ENCODE measurements at regions not wholly inside any gene's neighbourhood (a gene's known extent, or its start where the extent isn't known, plus 50 kb on each side); places are given as distances from the start of the nearest gene placed in this dataset.
"Not testable (repeated sequence)": the region's sequence is repeated elsewhere in the genome, so short reads cannot be mapped to it uniquely, and the experiment has no call there.

GRCh38 chr13:79898996-79899395, 418.0 kb downstream of the NDFIP2 start:
- Mint-ChIP-seq H3K4me3 (no peak overlapping the region), H3K27me3 (no peaks in the 10 kb centered on the region), H3K9me3 (peaks cover 0 to 1% (median 0%) of the 10 kb centered on the region in 3 donors), H3K27ac (no peak overlapping the region), H3K4me1 (peaks cover 0 to 2% (median 0%) of the 10 kb centered on the region in 3 donors), H3K36me3 (no peaks in the 10 kb centered on the region)

DNA sequence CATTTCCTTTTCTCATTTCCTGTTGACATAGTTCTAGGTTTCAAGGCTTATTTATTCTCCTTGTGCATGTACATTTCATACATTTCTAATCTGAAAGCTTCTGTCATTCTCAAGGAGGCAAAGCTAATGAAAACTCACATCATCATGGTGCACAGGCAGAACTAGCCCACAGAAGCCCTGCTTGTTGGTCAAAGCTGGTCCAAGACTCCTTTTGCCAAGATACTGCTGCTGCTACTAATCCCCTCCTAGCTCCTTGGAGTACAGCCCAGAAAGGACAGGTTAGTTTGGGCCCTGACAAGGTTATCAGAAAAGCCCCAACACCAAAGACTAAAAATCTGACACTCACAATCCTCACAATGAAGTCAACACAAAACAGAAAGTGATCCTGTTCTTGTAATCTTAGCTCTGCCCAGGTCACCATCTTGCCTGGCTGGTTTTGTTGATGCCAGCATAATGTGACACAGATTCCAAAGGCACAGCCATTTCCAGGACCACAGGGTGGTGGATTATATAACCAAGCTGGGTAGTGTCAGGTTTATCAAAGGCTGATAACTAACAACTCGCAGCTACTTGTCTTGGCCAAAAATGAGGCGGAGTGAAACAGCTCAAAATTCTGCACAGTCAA, 417.4 kb downstream of the NDFIP2 start:
- Mint-ChIP-seq H3K4me3 (no peak overlapping the region), H3K36me3 (no peaks in the 10 kb centered on the region), H3K4me1 (peaks cover 0 to 2% (median 0%) of the 10 kb centered on the region in 3 donors), H3K27ac (no peak overlapping the region), H3K9me3 (peaks cover 0 to 1% (median 0%) of the 10 kb centered on the region in 3 donors), H3K27me3 (no peaks in the 10 kb centered on the region)

GRCh38 chr13:79896851-79897250, 415.9 kb downstream of the NDFIP2 start:
- Mint-ChIP-seq H3K4me3 (no peak overlapping the region), H3K27me3 (no peaks in the 10 kb centered on the region), H3K4me1 (peaks cover 0 to 2% (median 0%) of the 10 kb centered on the region in 3 donors), H3K27ac (no peak overlapping the region), H3K36me3 (no peaks in the 10 kb centered on the region), H3K9me3 (peaks cover 0 to 1% (median 0%) of the 10 kb centered on the region in 3 donors)

- Mint-ChIP-seq H3K36me3 (no peaks in the 10 kb centered on the region), H3K4me3 (no peak overlapping the region), H3K9me3 (peaks cover 0 to 4% (median 1%) of the 10 kb centered on the region in 3 donors), H3K4me1 (peaks cover 0 to 2% (median 0%) of the 10 kb centered on the region in 3 donors), H3K27me3 (no peaks in the 10 kb centered on the region), H3K27ac (no peak overlapping the region)
Observed at GRCh38 chr13:79895416-79895815, 414.5 kb downstream of the NDFIP2 start.

DNA sequence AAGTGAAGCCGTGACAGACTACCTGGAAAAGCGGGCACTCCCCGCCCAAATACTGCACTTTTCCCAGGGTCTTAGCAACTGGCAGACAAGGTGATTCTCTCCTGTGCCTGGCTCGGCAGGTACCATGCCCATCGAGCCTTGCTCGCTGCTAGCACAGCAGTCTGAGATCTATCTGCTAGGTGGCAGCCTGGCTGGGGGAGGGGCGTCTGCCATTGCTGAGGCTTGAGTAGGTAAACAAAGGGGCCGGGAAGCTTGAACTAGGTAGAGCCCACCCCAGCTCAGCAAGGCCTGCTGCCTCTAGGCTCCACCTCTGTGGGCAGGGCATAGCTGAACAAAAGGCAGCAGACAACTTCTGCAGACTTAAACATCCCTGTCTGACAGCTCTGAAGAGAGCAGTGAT, 406.3 kb downstream of the NDFIP2 start:
- not testable (repeated sequence) for H3K36me3 Mint-ChIP-seq, H3K9me3 Mint-ChIP-seq, H3K27ac Mint-ChIP-seq, H3K4me3 Mint-ChIP-seq, H3K27me3 Mint-ChIP-seq, H3K4me1 Mint-ChIP-seq

DNA sequence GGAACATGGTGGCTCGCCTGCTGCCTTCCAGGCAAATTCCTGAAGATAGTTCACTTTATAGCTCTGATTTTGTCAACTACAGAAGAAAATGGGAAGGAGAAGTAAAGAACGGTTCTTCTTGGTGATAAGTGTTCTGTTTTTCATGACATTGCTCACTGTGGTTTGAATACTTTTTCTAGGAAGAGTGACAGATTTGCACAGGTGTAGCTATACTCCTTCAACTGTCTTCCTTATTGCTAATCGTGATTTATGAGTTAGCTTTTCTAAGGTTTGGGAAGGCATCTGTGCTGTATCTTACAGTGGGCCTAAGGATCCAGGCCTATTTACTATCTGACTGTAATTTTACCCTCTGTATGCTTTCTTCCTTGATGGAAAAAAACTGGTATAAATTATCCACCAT, 405.6 kb downstream of the NDFIP2 start:
- H3K4me1 Mint-ChIP-seq = no peaks in the 10 kb centered on the region
- peaks cover 0 to 4% (median 1%) of the 10 kb centered on the region in 3 donors for H3K9me3 Mint-ChIP-seq
- H3K27ac Mint-ChIP-seq = no peak overlapping the region
- peaks cover 5% of the 10 kb centered on the region for H3K27me3 Mint-ChIP-seq
- no peak overlapping the region for H3K4me3 Mint-ChIP-seq
- no peaks in the 10 kb centered on the region for H3K36me3 Mint-ChIP-seq

DNA sequence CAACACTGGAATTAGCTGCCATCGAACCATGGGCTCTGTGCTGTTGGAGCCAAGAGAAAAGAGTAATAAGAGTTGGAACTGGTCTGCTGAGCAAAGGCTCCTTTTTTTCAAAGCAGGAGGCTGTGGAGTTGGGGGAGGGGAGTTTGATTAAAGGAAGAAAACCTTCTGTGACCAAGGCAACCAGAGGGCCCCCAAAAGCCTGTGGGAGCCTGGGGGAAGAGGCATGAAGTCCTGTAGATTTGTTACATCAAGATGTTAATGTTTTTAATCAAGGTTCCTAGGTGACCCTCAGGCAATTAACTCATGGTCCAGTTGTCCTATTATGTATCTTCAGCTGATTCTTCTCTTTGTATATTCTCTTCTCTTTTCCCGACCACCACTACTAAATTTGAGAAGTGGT, 403.9 kb downstream of the NDFIP2 start:
- Mint-ChIP-seq H3K27ac (no peak overlapping the region), H3K9me3 (peaks cover 0 to 5% (median 0%) of the 10 kb centered on the region in 3 donors), H3K4me1 (no peaks in the 10 kb centered on the region), H3K36me3 (no peaks in the 10 kb centered on the region), H3K27me3 (peaks cover 5% of the 10 kb centered on the region), H3K4me3 (no peak overlapping the region)

DNA sequence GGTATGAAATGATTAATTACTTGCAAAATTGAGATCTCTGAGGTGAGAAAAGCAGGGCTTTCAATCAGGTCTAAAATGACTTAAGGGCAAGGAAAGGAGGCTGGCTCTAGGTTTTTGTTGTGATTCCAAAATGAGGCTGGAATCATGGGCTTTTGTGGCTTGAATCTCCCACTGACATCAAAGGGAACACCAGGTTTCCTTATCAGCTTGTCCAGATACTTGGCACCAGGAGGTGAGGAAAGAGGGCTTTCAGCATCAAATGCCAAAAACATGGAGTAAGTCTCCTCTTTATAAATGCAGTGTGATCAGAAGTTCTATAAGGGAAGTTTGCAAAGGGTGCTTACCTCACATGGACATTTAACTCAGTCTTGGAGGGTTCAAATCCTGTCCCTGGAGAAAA, 402.3 kb downstream of the NDFIP2 start:
- Mint-ChIP-seq H3K9me3 (peaks cover 0 to 5% (median 0%) of the 10 kb centered on the region in 3 donors), H3K36me3 (no peaks in the 10 kb centered on the region), H3K4me3 (no peak overlapping the region), H3K4me1 (no peaks in the 10 kb centered on the region), H3K27ac (no peak overlapping the region), H3K27me3 (peaks cover 5% of the 10 kb centered on the region)

GRCh38 chr13:79880818-79881217, 399.9 kb downstream of the NDFIP2 start:
- no peak overlapping the region for H3K4me3 Mint-ChIP-seq
- H3K4me1 Mint-ChIP-seq = no peaks in the 10 kb centered on the region
- peaks cover 0 to 5% (median 1%) of the 10 kb centered on the region in 3 donors for H3K9me3 Mint-ChIP-seq

GRCh38 chr13:79874396-79875360, 393.7 kb downstream of the NDFIP2 start:
- H3K9me3 Mint-ChIP-seq = peaks cover 0 to 1% (median 0%) of the 10 kb centered on the region in 3 donors
- no peaks in the 10 kb centered on the region for H3K27me3 Mint-ChIP-seq
- no peak overlapping the region for H3K4me3 Mint-ChIP-seq
- no peaks in the 10 kb centered on the region for H3K36me3 Mint-ChIP-seq
- no peak overlapping the region for H3K27ac Mint-ChIP-seq
- H3K4me1 Mint-ChIP-seq = no peaks in the 10 kb centered on the region

More at GRCh38 chr13:79880818-79881217, 399.9 kb downstream of the NDFIP2 start:
- H3K27me3 Mint-ChIP-seq = peaks cover 3% of the 10 kb centered on the region
- H3K36me3 Mint-ChIP-seq = no peaks in the 10 kb centered on the region
- H3K27ac Mint-ChIP-seq = no peak overlapping the region

GRCh38 chr13:79871594-79871993, 390.6 kb downstream of the NDFIP2 start:
- Mint-ChIP-seq H3K4me3 (no peak overlapping the region), H3K27me3 (no peaks in the 10 kb centered on the region), H3K27ac (no peak overlapping the region), H3K9me3 (peaks cover 0 to under 1% (median 0%) of the 10 kb centered on the region in 3 donors), H3K4me1 (no peaks in the 10 kb centered on the region), H3K36me3 (no peaks in the 10 kb centered on the region)

GRCh38 chr13:79870766-79871165, 389.8 kb downstream of the NDFIP2 start:
- no peaks in the 10 kb centered on the region for H3K27me3 Mint-ChIP-seq
- H3K4me1 Mint-ChIP-seq = no peaks in the 10 kb centered on the region
- no peak overlapping the region for H3K27ac Mint-ChIP-seq
- no peak overlapping the region for H3K4me3 Mint-ChIP-seq
- no peaks in the 10 kb centered on the region for H3K36me3 Mint-ChIP-seq
- H3K9me3 Mint-ChIP-seq = no peaks in the 10 kb centered on the region

- H3K9me3 Mint-ChIP-seq = no peaks in the 10 kb centered on the region
- H3K36me3 Mint-ChIP-seq = no peaks in the 10 kb centered on the region
- H3K4me1 Mint-ChIP-seq = no peaks in the 10 kb centered on the region
- H3K27ac Mint-ChIP-seq = no peak overlapping the region
- H3K27me3 Mint-ChIP-seq = no peaks in the 10 kb centered on the region
- no peak overlapping the region for H3K4me3 Mint-ChIP-seq
Observed at GRCh38 chr13:79870123-79870522, 389.2 kb downstream of the NDFIP2 start.

- Mint-ChIP-seq H3K27ac (no peak overlapping the region), H3K9me3 (no peaks in the 10 kb centered on the region), H3K27me3 (no peaks in the 10 kb centered on the region), H3K4me3 (no peak overlapping the region), H3K36me3 (no peaks in the 10 kb centered on the region), H3K4me1 (no peaks in the 10 kb centered on the region)
Observed at GRCh38 chr13:79869326-79869725, 388.4 kb downstream of the NDFIP2 start.

DNA sequence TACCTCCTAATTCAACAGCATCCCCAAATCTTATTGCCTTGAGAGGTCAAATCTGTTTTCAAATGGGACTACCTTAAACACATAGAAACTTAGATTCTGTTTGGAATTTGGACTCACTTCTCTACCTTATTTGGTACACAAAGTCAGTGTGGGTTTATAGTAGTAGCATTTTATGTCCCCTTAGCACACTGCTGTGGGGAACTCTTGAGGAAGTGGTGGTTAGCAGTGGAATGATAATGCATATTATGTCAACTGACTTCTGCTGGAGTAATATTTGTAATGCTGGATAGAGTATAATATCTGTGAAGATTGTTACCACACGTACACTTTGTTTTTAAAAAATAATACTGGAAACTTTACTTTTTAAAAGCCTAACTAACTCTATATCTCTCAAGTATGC, 386.3 kb downstream of the NDFIP2 start:
- no peak overlapping the region for H3K27ac Mint-ChIP-seq
- no peak overlapping the region for H3K4me3 Mint-ChIP-seq
- no peaks in the 10 kb centered on the region for H3K27me3 Mint-ChIP-seq
- no peaks in the 10 kb centered on the region for H3K4me1 Mint-ChIP-seq
- H3K9me3 Mint-ChIP-seq = peaks cover 0 to under 1% (median 0%) of the 10 kb centered on the region in 3 donors
- H3K36me3 Mint-ChIP-seq = no peaks in the 10 kb centered on the region

Measured in IgD-negative memory B cell (primary cell).